MM.1S (cell line): ENCODE measurements at regions not wholly inside any gene's neighbourhood (a gene's known extent, or its start where the extent isn't known, plus 50 kb on each side); places are given as distances from the start of the nearest gene placed in this dataset.
"Not testable (repeated sequence)": the region's sequence is repeated elsewhere in the genome, so short reads cannot be mapped to it uniquely, and the experiment has no call there.

Experiments used
- DNase-seq: peaks from one replicate; pipeline ENCODE4 v3.0.0-alpha.2; 2015
- H2AFZ ChIP-seq: fragments of 300-600 bp; sonication (generic); 2 replicates; pipeline ENCODE4 v1.6.0; 2016; ENCODE audit warnings: antibody characterized with exemption, low read length
- H3F3A ChIP-seq: fragments of 300-600 bp; sonication (generic); 2 replicates; pipeline ENCODE4 v1.6.1; 2016; ENCODE audit warnings: mild to moderate bottlenecking, antibody characterized with exemption, low read length, moderate library complexity, mixed read lengths; ENCODE audit not compliant: insufficient read depth
- H3K27ac ChIP-seq: fragments of 300-600 bp; sonication (generic); 2 replicates; pipeline ENCODE4 v1.5.1; 2016; ENCODE audit warnings: mild to moderate bottlenecking, low read length
- H3K27me3 ChIP-seq: fragments of 300-600 bp; sonication (generic); replicated peaks from 2 replicates; pipeline ENCODE4 v1.6.0; 2016; ENCODE audit warnings: low read length; ENCODE audit not compliant: insufficient read depth
- H3K36me3 ChIP-seq: fragments of 300-600 bp; sonication (generic); replicated peaks from 2 replicates; pipeline ENCODE4 v1.6.1; 2016; ENCODE audit warnings: mild to moderate bottlenecking, low read length, mixed read lengths; ENCODE audit not compliant: insufficient read depth
- H3K4me1 ChIP-seq: fragments of 300-600 bp; sonication (generic); 2 replicates; pipeline ENCODE4 v1.6.1; 2016; ENCODE audit warnings: low read length, mixed read lengths
- H3K4me2 ChIP-seq: fragments of 300-600 bp; sonication (generic); 2 replicates; pipeline ENCODE4 v1.6.0; 2016; ENCODE audit warnings: low read depth, low read length
- H3K4me3 ChIP-seq: fragments of 300-600 bp; sonication (generic); 2 replicates; pipeline ENCODE4 v1.5.1; 2016; ENCODE audit warnings: low read length, mixed read lengths
- H3K79me2 ChIP-seq: fragments of 300-600 bp; sonication (generic); 2 replicates; pipeline ENCODE4 v1.6.1; 2016; ENCODE audit warnings: mixed run types, low read length, mixed read lengths
- H3K9ac ChIP-seq: fragments of 300-600 bp; sonication (generic); 2 replicates; pipeline ENCODE4 v1.6.1; 2016; ENCODE audit warnings: low read length, mixed read lengths
- H3K9me2 ChIP-seq: fragments of 300-600 bp; sonication (generic); replicated peaks from 2 replicates; pipeline ENCODE4 v1.6.1; 2016; ENCODE audit warnings: mild to moderate bottlenecking, low read length, mixed read lengths; ENCODE audit not compliant: insufficient read depth
- H3K9me3 ChIP-seq: fragments of 300-600 bp; sonication (generic); replicated peaks from 2 replicates; pipeline ENCODE4 v1.6.1; 2016; ENCODE audit warnings: mild to moderate bottlenecking, low read length, mixed read lengths; ENCODE audit not compliant: insufficient read depth
- H4K20me1 ChIP-seq: fragments of 300-600 bp; sonication (generic); 2 replicates; pipeline ENCODE4 v1.6.1; 2016; ENCODE audit warnings: mild to moderate bottlenecking, low read length, moderate library complexity, mixed read lengths; ENCODE audit not compliant: insufficient read depth
- EZH2 ChIP-seq: fragments of 300-600 bp; sonication (generic); optimal IDR thresholded peaks from 2 replicates; pipeline ENCODE3; 2017; ENCODE audit warnings: low read depth, mild to moderate bottlenecking, antibody characterized with exemption, low read length, mixed read lengths
- EZH2phosphoT487 ChIP-seq: fragments of 300-600 bp; sonication (generic); IDR thresholded peaks from 2 replicates; pipeline ENCODE4 v1.6.1; 2018; ENCODE audit warnings: antibody characterized with exemption, low read length
- TF ChIP-seq, protein P1 (sequence below): fragments of 300-600 bp; sonication (generic); IDR thresholded peaks from 2 replicates; pipeline ENCODE4 v1.5.1; 2016; ENCODE audit warnings: antibody characterized with exemption, low read length, mixed read lengths

DNA sequence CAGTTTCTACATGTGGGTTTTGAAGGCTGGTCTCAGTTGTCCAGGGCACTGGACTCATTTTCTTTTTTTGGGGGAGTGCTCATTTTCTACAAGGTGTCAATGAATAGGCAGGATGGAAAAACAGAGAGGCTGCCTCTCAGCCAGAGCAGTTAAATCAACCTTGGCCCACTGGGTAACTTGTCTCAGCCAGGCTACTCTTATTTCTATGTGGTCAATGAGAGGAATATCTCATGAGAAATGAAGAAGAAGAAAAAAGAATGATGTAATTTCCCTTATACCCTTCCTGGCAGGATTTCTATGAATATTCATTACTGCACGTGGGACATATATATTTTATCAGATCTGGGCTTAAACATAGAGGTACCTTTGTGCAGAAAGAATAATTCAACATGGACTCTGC lies 155.2 kb upstream of the E2F7 start:
- H3K9me2 ChIP-seq, result no peaks in the 10 kb centered on the region
- no peak overlapping the region for H3K9ac ChIP-seq
- no peaks in the 10 kb centered on the region for H3K4me1 ChIP-seq
- H3K27ac ChIP-seq, result no peak overlapping the region
- no peaks in the 10 kb centered on the region for H4K20me1 ChIP-seq
- H3K36me3 ChIP-seq, result no peaks in the 10 kb centered on the region
- H3K4me2 ChIP-seq, result no peak overlapping the region
- H3K79me2 ChIP-seq, result no peaks in the 10 kb centered on the region
- no peaks in the 10 kb centered on the region for H3F3A ChIP-seq
- H3K27me3 ChIP-seq, result no peaks in the 10 kb centered on the region
- TF ChIP-seq, protein P1, sequence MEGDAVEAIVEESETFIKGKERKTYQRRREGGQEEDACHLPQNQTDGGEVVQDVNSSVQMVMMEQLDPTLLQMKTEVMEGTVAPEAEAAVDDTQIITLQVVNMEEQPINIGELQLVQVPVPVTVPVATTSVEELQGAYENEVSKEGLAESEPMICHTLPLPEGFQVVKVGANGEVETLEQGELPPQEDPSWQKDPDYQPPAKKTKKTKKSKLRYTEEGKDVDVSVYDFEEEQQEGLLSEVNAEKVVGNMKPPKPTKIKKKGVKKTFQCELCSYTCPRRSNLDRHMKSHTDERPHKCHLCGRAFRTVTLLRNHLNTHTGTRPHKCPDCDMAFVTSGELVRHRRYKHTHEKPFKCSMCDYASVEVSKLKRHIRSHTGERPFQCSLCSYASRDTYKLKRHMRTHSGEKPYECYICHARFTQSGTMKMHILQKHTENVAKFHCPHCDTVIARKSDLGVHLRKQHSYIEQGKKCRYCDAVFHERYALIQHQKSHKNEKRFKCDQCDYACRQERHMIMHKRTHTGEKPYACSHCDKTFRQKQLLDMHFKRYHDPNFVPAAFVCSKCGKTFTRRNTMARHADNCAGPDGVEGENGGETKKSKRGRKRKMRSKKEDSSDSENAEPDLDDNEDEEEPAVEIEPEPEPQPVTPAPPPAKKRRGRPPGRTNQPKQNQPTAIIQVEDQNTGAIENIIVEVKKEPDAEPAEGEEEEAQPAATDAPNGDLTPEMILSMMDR, result no peak
- TF ChIP-seq EZH2phosphoT487 (no peak), EZH2 (no peak)
- no peak overlapping the region for H2AFZ ChIP-seq
- no peak for DNase-seq
- no peaks in the 10 kb centered on the region for H3K9me3 ChIP-seq
- H3K4me3 ChIP-seq, result no peak overlapping the region

DNA sequence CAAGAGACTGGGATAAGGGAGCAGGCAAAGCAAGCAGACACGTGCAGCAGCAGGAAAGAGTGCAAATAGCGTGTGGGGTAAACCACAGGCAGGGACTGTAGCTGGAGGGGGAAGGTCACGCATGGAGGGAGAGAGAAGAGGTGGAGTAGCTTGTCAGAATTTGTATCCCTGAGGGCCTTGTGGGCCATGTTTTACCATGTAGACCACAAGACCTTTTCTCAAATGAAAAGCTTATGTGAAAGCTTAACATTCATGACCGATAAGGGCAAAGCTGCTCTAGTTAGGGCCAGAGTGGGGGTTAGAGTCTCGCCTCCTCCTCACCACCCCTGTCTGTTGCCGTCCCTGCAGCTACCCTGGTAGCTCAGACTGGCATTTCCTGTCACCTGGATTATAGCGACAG lies 152.9 kb upstream of the E2F7 start:
- Histone ChIP-seq H3K79me2 (no peaks in the 10 kb centered on the region), H3K4me1 (no peaks in the 10 kb centered on the region), H3F3A (no peaks in the 10 kb centered on the region), H4K20me1 (no peaks in the 10 kb centered on the region), H3K27me3 (no peaks in the 10 kb centered on the region), H3K9me3 (no peaks in the 10 kb centered on the region), H3K27ac (no peak overlapping the region), H3K9me2 (no peaks in the 10 kb centered on the region), H3K4me2 (no peak overlapping the region), H3K4me3 (no peak overlapping the region), H2AFZ (no peak overlapping the region), H3K9ac (no peak overlapping the region), H3K36me3 (no peaks in the 10 kb centered on the region)
- TF ChIP-seq EZH2phosphoT487 (no peak), EZH2 (no peak)
- TF ChIP-seq, protein P1, result no peak
- DNase-seq, result no peak

DNA sequence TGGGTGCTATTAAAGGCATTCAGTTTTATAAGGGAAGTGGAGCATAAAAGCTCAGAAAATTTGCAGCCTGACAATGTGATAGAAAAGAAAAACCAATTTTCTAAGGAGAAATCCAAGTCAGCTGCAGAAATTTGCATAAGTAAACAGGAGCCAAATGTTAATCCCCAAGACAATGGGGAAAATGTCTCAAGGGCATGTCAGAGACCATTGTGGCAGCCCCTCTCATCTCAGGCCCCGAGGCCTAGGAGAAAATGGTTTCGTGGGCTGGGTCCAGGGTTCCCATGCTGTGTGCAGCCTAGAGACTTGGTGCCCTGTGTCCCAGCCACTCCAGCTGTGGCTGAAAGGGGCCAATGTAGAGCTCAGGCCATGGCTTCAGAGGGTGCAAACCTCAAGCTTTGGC lies 150.8 kb upstream of the E2F7 start:
- not testable (repeated sequence) for H3K4me3 ChIP-seq, H3F3A ChIP-seq, H3K4me2 ChIP-seq, H3K9ac ChIP-seq, H2AFZ ChIP-seq, H3K79me2 ChIP-seq, H3K27me3 ChIP-seq, DNase-seq, H3K9me3 ChIP-seq, H3K36me3 ChIP-seq, H3K27ac ChIP-seq, H4K20me1 ChIP-seq, H3K4me1 ChIP-seq, H3K9me2 ChIP-seq

DNA sequence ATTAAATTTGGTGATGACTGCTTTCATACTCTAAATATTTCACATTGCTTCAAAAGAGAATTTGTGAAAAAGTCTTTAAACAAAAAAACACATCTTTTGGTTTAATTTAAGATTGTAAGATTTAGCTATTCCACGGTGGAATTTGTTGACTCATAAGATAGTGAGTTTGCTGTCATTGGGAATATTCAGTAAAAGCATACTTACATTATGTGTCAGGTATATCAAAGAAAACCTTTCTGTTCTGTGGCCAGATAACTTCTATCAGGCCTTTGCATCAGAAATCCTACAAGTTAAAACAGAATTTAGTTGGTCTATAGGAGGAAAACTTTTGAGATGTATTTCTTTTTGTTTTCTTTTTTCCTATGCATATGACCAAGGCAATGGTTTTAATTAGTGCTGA lies 148.8 kb upstream of the E2F7 start:
- Histone ChIP-seq H3K79me2 (no peaks in the 10 kb centered on the region), H3K36me3 (no peaks in the 10 kb centered on the region), H3K27me3 (no peaks in the 10 kb centered on the region), H3K4me3 (no peak overlapping the region), H3K9me2 (no peaks in the 10 kb centered on the region), H3K9ac (no peak overlapping the region), H3F3A (no peaks in the 10 kb centered on the region), H3K4me1 (no peaks in the 10 kb centered on the region), H4K20me1 (no peaks in the 10 kb centered on the region), H2AFZ (no peak overlapping the region), H3K4me2 (no peak overlapping the region), H3K27ac (no peak overlapping the region), H3K9me3 (no peaks in the 10 kb centered on the region)
- no peak for TF ChIP-seq EZH2phosphoT487
- TF ChIP-seq, protein P1, result no peak
- no peak for TF ChIP-seq EZH2
- DNase-seq, result no peak
